ENCODE measurements at regions not wholly inside any gene's neighbourhood (a gene's known extent, or its start where the extent isn't known, plus 50 kb on each side); places are given as distances from the start of the nearest gene placed in this dataset.
"Not testable (repeated sequence)": the region's sequence is repeated elsewhere in the genome, so short reads cannot be mapped to it uniquely, and the experiment has no call there.

- H3K27me3 ChIP-seq (ENCODE audit: insufficient read depth, low read length); H3K4me3 ChIP-seq (ENCODE audit: low read length); H3K4me1 ChIP-seq (ENCODE audit: insufficient read depth, low read length); H3K27ac ChIP-seq (ENCODE audit: low read depth, low read length); H3K36me3 ChIP-seq (ENCODE audit: insufficient read depth, low read length); H3K9ac ChIP-seq (ENCODE audit: low read depth, low read length): not testable (repeated sequence)
- WGBS, result 83% methylated on average over 6 of the region's 6 CpGs
- H3K9me3 ChIP-seq (ENCODE audit: insufficient read depth, low read depth, low read length), result peaks cover 29% of the 10 kb centered on the region
These were observed 90.3 kb downstream of the KCNJ18 start for GRCh38 chr17:21782604-21783003.

- H3K36me3 ChIP-seq (ENCODE audit: insufficient read depth, low read length); H3K4me1 ChIP-seq (ENCODE audit: insufficient read depth, low read length); H3K4me3 ChIP-seq (ENCODE audit: low read length); H3K27me3 ChIP-seq (ENCODE audit: insufficient read depth, low read length); H3K9ac ChIP-seq (ENCODE audit: low read depth, low read length); H3K27ac ChIP-seq (ENCODE audit: low read depth, low read length): not testable (repeated sequence)
- H3K9me3 ChIP-seq (ENCODE audit: insufficient read depth, low read depth, low read length), result peaks cover 29% of the 10 kb centered on the region
- WGBS, result 87% methylated on average over 8 of the region's 8 CpGs
These were observed 90.7 kb downstream of the KCNJ18 start for GRCh38 chr17:21783017-21783416.

GRCh38 chr17:21814272-21814671 lies 121.9 kb downstream of the KCNJ18 start:
- WGBS, result 92% methylated on average over 8 of the region's 9 CpGs
- not testable (repeated sequence) for H3K4me3 ChIP-seq (ENCODE audit: low read length); H3K36me3 ChIP-seq (ENCODE audit: insufficient read depth, low read length); H3K27ac ChIP-seq (ENCODE audit: low read depth, low read length); H3K27me3 ChIP-seq (ENCODE audit: insufficient read depth, low read length); H3K4me1 ChIP-seq (ENCODE audit: insufficient read depth, low read length); H3K9ac ChIP-seq (ENCODE audit: low read depth, low read length)
- H3K9me3 ChIP-seq (ENCODE audit: insufficient read depth, low read depth, low read length), result peaks cover 53% of the 10 kb centered on the region

- Histone ChIP-seq H3K4me1 (ENCODE audit: insufficient read depth, low read length) (no peaks in the 10 kb centered on the region), H3K4me3 (ENCODE audit: low read length) (no peak overlapping the region), H3K9ac (ENCODE audit: low read depth, low read length) (no peak overlapping the region), H3K27ac (ENCODE audit: low read depth, low read length) (no peak overlapping the region), H3K9me3 (ENCODE audit: insufficient read depth, low read depth, low read length) (peaks cover 58% of the 10 kb centered on the region), H3K36me3 (ENCODE audit: insufficient read depth, low read length) (no peaks in the 10 kb centered on the region), H3K27me3 (ENCODE audit: insufficient read depth, low read length) (no peaks in the 10 kb centered on the region)
- 89% methylated on average over 9 of the region's 9 CpGs for WGBS
These were observed 122.5 kb downstream of the KCNJ18 start for GRCh38 chr17:21814776-21815175.

GRCh38 chr17:21815352-21816063 lies 123.2 kb downstream of the KCNJ18 start:
- Histone ChIP-seq H3K27ac (ENCODE audit: low read depth, low read length) (no peak overlapping the region), H3K4me3 (ENCODE audit: low read length) (no peak overlapping the region), H3K36me3 (ENCODE audit: insufficient read depth, low read length) (no peaks in the 10 kb centered on the region), H3K4me1 (ENCODE audit: insufficient read depth, low read length) (no peaks in the 10 kb centered on the region), H3K9me3 (ENCODE audit: insufficient read depth, low read depth, low read length) (peaks cover 65% of the 10 kb centered on the region), H3K27me3 (ENCODE audit: insufficient read depth, low read length) (no peaks in the 10 kb centered on the region), H3K9ac (ENCODE audit: low read depth, low read length) (no peak overlapping the region)
- 88% methylated on average over 10 of the region's 11 CpGs for WGBS

GRCh38 chr17:21816592-21817567 lies 124.6 kb downstream of the KCNJ18 start:
- no peak overlapping the region for H3K4me3 ChIP-seq (ENCODE audit: low read length)
- H3K36me3 ChIP-seq (ENCODE audit: insufficient read depth, low read length), result no peaks in the 10 kb centered on the region
- H3K9ac ChIP-seq (ENCODE audit: low read depth, low read length), result no peak overlapping the region
- H3K27ac ChIP-seq (ENCODE audit: low read depth, low read length), result no peak overlapping the region
- H3K4me1 ChIP-seq (ENCODE audit: insufficient read depth, low read length), result no peaks in the 10 kb centered on the region
- WGBS, result 79% methylated on average over 15 of the region's 15 CpGs
- peaks cover 79% of the 10 kb centered on the region for H3K9me3 ChIP-seq (ENCODE audit: insufficient read depth, low read depth, low read length)
- no peaks in the 10 kb centered on the region for H3K27me3 ChIP-seq (ENCODE audit: insufficient read depth, low read length)

GRCh38 chr17:21817791-21818364 lies 125.6 kb downstream of the KCNJ18 start:
- WGBS, result 82% methylated on average over 7 of the region's 7 CpGs
- Histone ChIP-seq H3K27me3 (ENCODE audit: insufficient read depth, low read length) (no peaks in the 10 kb centered on the region), H3K9me3 (ENCODE audit: insufficient read depth, low read depth, low read length) (peaks cover 89% of the 10 kb centered on the region)

GRCh38 chr17:21823090-21823489 lies 130.8 kb downstream of the KCNJ18 start:
- WGBS, result 81% methylated on average over 1 of the region's 1 CpG
- H3K27me3 ChIP-seq (ENCODE audit: insufficient read depth, low read length), result no peaks in the 10 kb centered on the region
- no peaks in the 10 kb centered on the region for H3K4me1 ChIP-seq (ENCODE audit: insufficient read depth, low read length)
- H3K36me3 ChIP-seq (ENCODE audit: insufficient read depth, low read length), result no peaks in the 10 kb centered on the region
- H3K27ac ChIP-seq (ENCODE audit: low read depth, low read length), result no peak overlapping the region
- peaks cover 82% of the 10 kb centered on the region for H3K9me3 ChIP-seq (ENCODE audit: insufficient read depth, low read depth, low read length)
- H3K4me3 ChIP-seq (ENCODE audit: low read length), result no peak overlapping the region; the same call in 1 of the 2 replicates
- no peak overlapping the region for H3K9ac ChIP-seq (ENCODE audit: low read depth, low read length)

More at GRCh38 chr17:21817791-21818364, 125.6 kb downstream of the KCNJ18 start:
- no peaks in the 10 kb centered on the region for H3K36me3 ChIP-seq (ENCODE audit: insufficient read depth, low read length)
- no peak overlapping the region for H3K27ac ChIP-seq (ENCODE audit: low read depth, low read length)
- no peaks in the 10 kb centered on the region for H3K4me1 ChIP-seq (ENCODE audit: insufficient read depth, low read length)
- H3K9ac ChIP-seq (ENCODE audit: low read depth, low read length), result no peak overlapping the region
- H3K4me3 ChIP-seq (ENCODE audit: low read length), result peak overlapping the region; percentile 29; the same call in 1 of the 2 replicates

- Histone ChIP-seq H3K4me1 (ENCODE audit: insufficient read depth, low read length) (no peaks in the 10 kb centered on the region), H3K27me3 (ENCODE audit: insufficient read depth, low read length) (no peaks in the 10 kb centered on the region), H3K4me3 (ENCODE audit: low read length) (no peak overlapping the region), H3K36me3 (ENCODE audit: insufficient read depth, low read length) (no peaks in the 10 kb centered on the region), H3K9me3 (ENCODE audit: insufficient read depth, low read depth, low read length) (peaks cover 81% of the 10 kb centered on the region), H3K27ac (ENCODE audit: low read depth, low read length) (no peak overlapping the region), H3K9ac (ENCODE audit: low read depth, low read length) (no peak overlapping the region)
- 92% methylated on average over 4 of the region's 4 CpGs for WGBS
These were observed 131.3 kb downstream of the KCNJ18 start for GRCh38 chr17:21823643-21824042.

- Histone ChIP-seq H3K9ac (ENCODE audit: low read depth, low read length) (no peak overlapping the region), H3K36me3 (ENCODE audit: insufficient read depth, low read length) (no peaks in the 10 kb centered on the region), H3K27ac (ENCODE audit: low read depth, low read length) (no peak overlapping the region), H3K9me3 (ENCODE audit: insufficient read depth, low read depth, low read length) (peaks cover 26% of the 10 kb centered on the region), H3K27me3 (ENCODE audit: insufficient read depth, low read length) (no peaks in the 10 kb centered on the region), H3K4me3 (ENCODE audit: low read length) (no peak overlapping the region), H3K4me1 (ENCODE audit: insufficient read depth, low read length) (no peaks in the 10 kb centered on the region)
- WGBS, result 94% methylated on average over 49 of the region's 49 CpGs
These were observed 149.5 kb downstream of the KCNJ18 start for GRCh38 chr17:21841839-21842238.
